ENCODE measurements at regions not wholly inside any gene's neighbourhood (a gene's known extent, or its start where the extent isn't known, plus 50 kb on each side); places are given as distances from the start of the nearest gene placed in this dataset.

GRCh38 chr6:19757036-19757435 is 80.1 kb upstream of the ID4 start:
- TF ChIP-seq POLR2A (IDR thresholded peaks at IDR 0.05): no peak
- no peak for TF ChIP-seq CTCF (IDR thresholded peaks at IDR 0.05)
- no peak for TF ChIP-seq POLR2AphosphoS5 (IDR thresholded peaks at IDR 0.05)

Data from upper lobe of left lung (tissue), 4 donors.